ENCODE measurements at regions not wholly inside any gene's neighbourhood (a gene's known extent, or its start where the extent isn't known, plus 50 kb on each side); places are given as distances from the start of the nearest gene placed in this dataset.

GRCh38 chr14:98900236-98900635, 371.8 kb downstream of the BCL11B start:
- no peak for TF ChIP-seq CTCF (IDR thresholded peaks at IDR 0.05)
- no peak for TF ChIP-seq EP300 (IDR thresholded peaks at IDR 0.05; ENCODE audit: borderline replicate concordance in 1 of 2, low read depth in 1 of 2, low read length in 1 of 2)
- no peak for TF ChIP-seq POLR2AphosphoS5 (IDR thresholded peaks at IDR 0.05; ENCODE audit: low read depth, low read length)
- no peak for TF ChIP-seq MAX (IDR thresholded peaks at IDR 0.05; ENCODE audit: low read depth)
- TF ChIP-seq PBX3 (IDR thresholded peaks at IDR 0.05) = no peak
- TF ChIP-seq NFIC (IDR thresholded peaks at IDR 0.05; ENCODE audit: borderline replicate concordance) = no peak

Measured in SK-N-SH (cell line).